Fibroblast of skin of back (primary cell): ENCODE measurements at regions not wholly inside any gene's neighbourhood (a gene's known extent, or its start where the extent isn't known, plus 50 kb on each side); places are given as distances from the start of the nearest gene placed in this dataset.

ENCODE experiments used
- DNase-seq: peaks from one replicate; pipeline ENCODE4 v3.0.0-alpha.2; 2013

GRCh38 chr7:35384761-35385700 is 131.1 kb upstream of the TBX20 start:
- no peak for DNase-seq

- DNase-seq, result no peak
Measured at GRCh38 chr7:35380739-35381224, 126.9 kb upstream of the TBX20 start.

GRCh38 chr7:35379481-35379880 is 125.6 kb upstream of the TBX20 start:
- DNase-seq, result no peak

- no peak for DNase-seq
Measured at GRCh38 chr7:35375516-35375915, 121.6 kb upstream of the TBX20 start.

GRCh38 chr7:35374858-35375257 is 121.0 kb upstream of the TBX20 start:
- no peak for DNase-seq

- DNase-seq, result no peak
Measured at GRCh38 chr7:35371221-35371620, 117.3 kb upstream of the TBX20 start.

- DNase-seq, result no peak
Measured at GRCh38 chr7:35370687-35371086, 116.8 kb upstream of the TBX20 start.

- DNase-seq, result no peak
Measured at GRCh38 chr7:35366167-35367155, 112.6 kb upstream of the TBX20 start.

- no peak for DNase-seq
Measured at GRCh38 chr7:35365523-35365922, 111.6 kb upstream of the TBX20 start.

GRCh38 chr7:35362341-35362740 is 108.4 kb upstream of the TBX20 start:
- no peak for DNase-seq

- no peak for DNase-seq
Measured at GRCh38 chr7:35359423-35359822, 105.5 kb upstream of the TBX20 start.

GRCh38 chr7:35356495-35356894 is 102.6 kb upstream of the TBX20 start:
- no peak for DNase-seq

GRCh38 chr7:35355911-35356310 is 102.0 kb upstream of the TBX20 start:
- DNase-seq, result no peak

- no peak for DNase-seq
Measured at GRCh38 chr7:35355199-35355598, 101.3 kb upstream of the TBX20 start.

GRCh38 chr7:35353481-35353880 is 99.6 kb upstream of the TBX20 start:
- no peak for DNase-seq

GRCh38 chr7:35351466-35351865 is 97.6 kb upstream of the TBX20 start:
- no peak for DNase-seq

GRCh38 chr7:35348611-35349400 is 94.9 kb upstream of the TBX20 start:
- DNase-seq, result no peak

- no peak for DNase-seq
Measured at GRCh38 chr7:35342786-35343185, 88.9 kb upstream of the TBX20 start.

GRCh38 chr7:35339811-35340210 is 85.9 kb upstream of the TBX20 start:
- DNase-seq, result no peak

GRCh38 chr7:35336444-35336843 is 82.5 kb upstream of the TBX20 start:
- DNase-seq, result no peak

GRCh38 chr7:35334506-35334905 is 80.6 kb upstream of the TBX20 start:
- DNase-seq, result peak; percentile 53

GRCh38 chr7:35333265-35333664 is 79.4 kb upstream of the TBX20 start:
- no peak for DNase-seq
